ENCODE measurements at regions not wholly inside any gene's neighbourhood (a gene's known extent, or its start where the extent isn't known, plus 50 kb on each side); places are given as distances from the start of the nearest gene placed in this dataset.

GRCh38 chr15:91710080-91710698, 143.3 kb upstream of the SLCO3A1 start:
- in situ Hi-C loops (cut with MboI; ENCODE audit: low sequenced_read_pairs), result loop anchor here (25.0 kb wide), 2 partner anchors 377 to 398 kb away; no protein-coding TSS in a partner anchor

GRCh38 chr15:91711384-91712033, 142.0 kb upstream of the SLCO3A1 start:
- in situ Hi-C loops (cut with MboI; ENCODE audit: low sequenced_read_pairs), result loop anchor here (25.0 kb wide), 2 partner anchors 376 to 399 kb away; no protein-coding TSS in a partner anchor

- in situ Hi-C loops (cut with MboI; ENCODE audit: low sequenced_read_pairs), result loop anchor here (25.0 kb wide), 2 partner anchors 375 to 400 kb away; no protein-coding TSS in a partner anchor
Observed at GRCh38 chr15:91712286-91712685, 141.2 kb upstream of the SLCO3A1 start.

- in situ Hi-C loops (cut with MboI; ENCODE audit: low sequenced_read_pairs), result loop anchor here (25.0 kb wide), 2 partner anchors 371 to 404 kb away; no protein-coding TSS in a partner anchor
Observed at GRCh38 chr15:91716536-91716935, 137.0 kb upstream of the SLCO3A1 start.

- in situ Hi-C loops (cut with MboI; ENCODE audit: low sequenced_read_pairs), result loop anchor here (25.0 kb wide), 2 partner anchors 369 to 406 kb away; no protein-coding TSS in a partner anchor
Observed at GRCh38 chr15:91717811-91718210, 135.7 kb upstream of the SLCO3A1 start.

- in situ Hi-C loops (cut with MboI; ENCODE audit: low sequenced_read_pairs), result loop anchor here (25.0 kb wide), 2 partner anchors 363 to 412 kb away; no protein-coding TSS in a partner anchor
Observed at GRCh38 chr15:91723959-91724358, 129.5 kb upstream of the SLCO3A1 start.

GRCh38 chr15:91733661-91734060, 119.8 kb upstream of the SLCO3A1 start:
- in situ Hi-C loops (cut with MboI; ENCODE audit: low sequenced_read_pairs), result no loop called here

- in situ Hi-C loops (cut with MboI; ENCODE audit: low sequenced_read_pairs), result no loop called here
Observed at GRCh38 chr15:91737151-91737818, 116.2 kb upstream of the SLCO3A1 start.

GRCh38 chr15:91741986-91742385, 111.5 kb upstream of the SLCO3A1 start:
- in situ Hi-C loops (cut with MboI; ENCODE audit: low sequenced_read_pairs), result no loop called here

GRCh38 chr15:91751611-91752010, 101.9 kb upstream of the SLCO3A1 start:
- in situ Hi-C loops (cut with MboI; ENCODE audit: low sequenced_read_pairs), result no loop called here

- in situ Hi-C loops (cut with MboI; ENCODE audit: low sequenced_read_pairs), result no loop called here
Observed at GRCh38 chr15:91752081-91752785, 101.3 kb upstream of the SLCO3A1 start.

- in situ Hi-C loops (cut with MboI; ENCODE audit: low sequenced_read_pairs), result no loop called here
Observed at GRCh38 chr15:91759560-91759959, 93.9 kb upstream of the SLCO3A1 start.

GRCh38 chr15:91765660-91766059, 87.8 kb upstream of the SLCO3A1 start:
- in situ Hi-C loops (cut with MboI; ENCODE audit: low sequenced_read_pairs), result no loop called here

GRCh38 chr15:91769476-91769875, 84.0 kb upstream of the SLCO3A1 start:
- in situ Hi-C loops (cut with MboI; ENCODE audit: low sequenced_read_pairs), result no loop called here

GRCh38 chr15:91769894-91770293, 83.6 kb upstream of the SLCO3A1 start:
- in situ Hi-C loops (cut with MboI; ENCODE audit: low sequenced_read_pairs), result no loop called here

GRCh38 chr15:91776104-91776503, 77.4 kb upstream of the SLCO3A1 start:
- in situ Hi-C loops (cut with MboI; ENCODE audit: low sequenced_read_pairs), result no loop called here

- in situ Hi-C loops (cut with MboI; ENCODE audit: low sequenced_read_pairs), result no loop called here
Observed at GRCh38 chr15:91779960-91780359, 73.5 kb upstream of the SLCO3A1 start.

- in situ Hi-C loops (cut with MboI; ENCODE audit: low sequenced_read_pairs), result no loop called here
Observed at GRCh38 chr15:91780387-91780786, 73.1 kb upstream of the SLCO3A1 start.

- in situ Hi-C loops (cut with MboI; ENCODE audit: low sequenced_read_pairs), result no loop called here
Observed at GRCh38 chr15:91782221-91782620, 71.3 kb upstream of the SLCO3A1 start.

GRCh38 chr15:91783008-91783407, 70.5 kb upstream of the SLCO3A1 start:
- in situ Hi-C loops (cut with MboI; ENCODE audit: low sequenced_read_pairs), result no loop called here

- in situ Hi-C loops (cut with MboI; ENCODE audit: low sequenced_read_pairs), result no loop called here
Observed at GRCh38 chr15:91783451-91783850, 70.1 kb upstream of the SLCO3A1 start.

All from HL-60/S4 treated with retinoic acid at 250 ng/mL for 4 days and 3 days (cell line).